Retina (tissue), 1 donor: ENCODE measurements at regions not wholly inside any gene's neighbourhood (a gene's known extent, or its start where the extent isn't known, plus 50 kb on each side); places are given as distances from the start of the nearest gene placed in this dataset.

ENCODE experiments used
- DNase-seq: peaks from one replicate; pipeline ENCODE4 v3.0.0-alpha.2; 2016

- no peak for DNase-seq
Measured at GRCh38 chr16:49021136-49021535, 260.5 kb downstream of the CBLN1 start.

- no peak for DNase-seq
Measured at GRCh38 chr16:49020436-49020835, 261.2 kb downstream of the CBLN1 start.

GRCh38 chr16:49019831-49020230 is 261.8 kb downstream of the CBLN1 start:
- DNase-seq, result peak; percentile 71

- DNase-seq, result peak; percentile 88
Measured at GRCh38 chr16:49019081-49019633, 262.5 kb downstream of the CBLN1 start.

- no peak for DNase-seq
Measured at GRCh38 chr16:49018259-49018931, 263.2 kb downstream of the CBLN1 start.

- no peak for DNase-seq
Measured at GRCh38 chr16:49017501-49017900, 264.1 kb downstream of the CBLN1 start.

GRCh38 chr16:49016461-49016860 is 265.2 kb downstream of the CBLN1 start:
- no peak for DNase-seq

GRCh38 chr16:49015225-49015592 is 266.4 kb downstream of the CBLN1 start:
- peak; percentile 40 for DNase-seq

GRCh38 chr16:49014277-49015224 is 267.1 kb downstream of the CBLN1 start:
- DNase-seq, result peak; percentile 9

- DNase-seq, result peak; percentile 2
Measured at GRCh38 chr16:49013727-49014080, 267.9 kb downstream of the CBLN1 start.

- DNase-seq, result peak; percentile 21
Measured at GRCh38 chr16:49012961-49013726, 268.5 kb downstream of the CBLN1 start.

- DNase-seq, result peak; percentile 2
Measured at GRCh38 chr16:49011901-49012300, 269.7 kb downstream of the CBLN1 start.

GRCh38 chr16:49010879-49011278 is 270.8 kb downstream of the CBLN1 start:
- DNase-seq, result no peak

GRCh38 chr16:49010396-49010795 is 271.2 kb downstream of the CBLN1 start:
- no peak for DNase-seq

GRCh38 chr16:49009204-49009603 is 272.4 kb downstream of the CBLN1 start:
- DNase-seq, result no peak

- DNase-seq, result no peak
Measured at GRCh38 chr16:49003992-49004391, 277.6 kb downstream of the CBLN1 start.

GRCh38 chr16:49003022-49003421 is 278.6 kb downstream of the CBLN1 start:
- DNase-seq, result peak; percentile 1

- DNase-seq, result no peak
Measured at GRCh38 chr16:49000594-49000993, 281.0 kb downstream of the CBLN1 start.

GRCh38 chr16:48999508-48999907 is 282.1 kb downstream of the CBLN1 start:
- DNase-seq, result no peak

GRCh38 chr16:48999044-48999443 is 282.6 kb downstream of the CBLN1 start:
- no peak for DNase-seq

- DNase-seq, result no peak
Measured at GRCh38 chr16:48997946-48998345, 283.7 kb downstream of the CBLN1 start.

- no peak for DNase-seq
Measured at GRCh38 chr16:48997081-48997615, 284.5 kb downstream of the CBLN1 start.

- no peak for DNase-seq
Measured at GRCh38 chr16:48978501-48978900, 303.1 kb downstream of the CBLN1 start.
